SK-N-SH treated with all-trans-retinoic acid at 6 μM for 48 hours (cell line): ENCODE measurements at regions not wholly inside any gene's neighbourhood (a gene's known extent, or its start where the extent isn't known, plus 50 kb on each side); places are given as distances from the start of the nearest gene placed in this dataset.

Source experiments
- ATAC-seq: fragments of 200-7000 bp; cut with Tn5 transposase; 3 replicates; pipeline ENCODE4 v1.9.1; 2020; ENCODE audit warnings: mild to moderate bottlenecking, moderate library complexity
- ARNTL ChIP-seq: fragments of 450-650 bp; formaldehyde crosslinking; IDR thresholded peaks from 2 replicates; pipeline ENCODE4 v1.5.0; 2020; ENCODE audit warnings: low read depth, mild to moderate bottlenecking, moderate library complexity, borderline replicate concordance
- BACH2 ChIP-seq: fragments of 250-450 bp; sonication (Bioruptor Pico); IDR thresholded peaks from 2 replicates; pipeline ENCODE4 v1.9.0; 2021; ENCODE audit warnings: mild to moderate bottlenecking, borderline replicate concordance
- ESRRG ChIP-seq: fragments of 250-450 bp; sonication (Bioruptor Pico); IDR thresholded peaks from 2 replicates; pipeline ENCODE4 v1.6.1; 2021; ENCODE audit warnings: mild to moderate bottlenecking
- GLIS3 ChIP-seq: fragments of 250-450 bp; sonication (Bioruptor Pico); IDR thresholded peaks from 2 replicates; pipeline ENCODE4 v1.5.0; 2020; ENCODE audit warnings: mild to moderate bottlenecking, moderate library complexity
- ISL1 ChIP-seq: fragments of 250-450 bp; sonication (Bioruptor Pico); IDR thresholded peaks from 2 replicates; pipeline ENCODE4 v2.1.2; 2022; ENCODE audit warnings: mild to moderate bottlenecking, moderate library complexity
- OSR1 ChIP-seq: fragments of 250-450 bp; sonication (Bioruptor Pico); IDR thresholded peaks from 2 replicates; pipeline ENCODE4 v1.8.0; 2022; ENCODE audit warnings: moderate library complexity, mild to moderate bottlenecking, inconsistent platforms
- PATZ1 ChIP-seq: fragments of 250-450 bp; sonication (Bioruptor Pico); IDR thresholded peaks from 2 replicates; pipeline ENCODE4 v1.8.0; 2020; ENCODE audit warnings: mild to moderate bottlenecking, moderate library complexity, borderline replicate concordance
- PPARA ChIP-seq: fragments of 250-450 bp; sonication (Bioruptor Pico); IDR thresholded peaks from 2 replicates; pipeline ENCODE4 v1.5.0; 2020; ENCODE audit warnings: mild to moderate bottlenecking, borderline replicate concordance
- SNAI2 ChIP-seq: fragments of 250-450 bp; sonication (Bioruptor Pico); IDR thresholded peaks from 2 replicates; pipeline ENCODE4 v1.5.0; 2020; ENCODE audit warnings: mild to moderate bottlenecking, moderate library complexity
- TCF4 ChIP-seq: fragments of 250-450 bp; sonication (Bioruptor Pico); IDR thresholded peaks from 2 replicates; pipeline ENCODE4 v1.8.0; 2021; ENCODE audit warnings: mild to moderate bottlenecking, moderate library complexity, borderline replicate concordance
- TOX ChIP-seq: fragments of 250-450 bp; sonication (Bioruptor Pico); IDR thresholded peaks from 2 replicates; pipeline ENCODE4 v1.8.0; 2021; ENCODE audit warnings: mild to moderate bottlenecking, moderate library complexity, borderline replicate concordance
- ZC3H10 ChIP-seq: fragments of 250-450 bp; sonication (Bioruptor Pico); IDR thresholded peaks from 2 replicates; pipeline ENCODE4 v1.5.1; 2021; ENCODE audit warnings: mild to moderate bottlenecking, moderate library complexity
- ZFP3 ChIP-seq: fragments of 250-450 bp; sonication (Bioruptor Pico); IDR thresholded peaks from 2 replicates; pipeline ENCODE4 v1.5.0; 2020; ENCODE audit warnings: mild to moderate bottlenecking, moderate library complexity
- ZFP30 ChIP-seq: fragments of 450-650 bp; formaldehyde crosslinking; IDR thresholded peaks from 2 replicates; pipeline ENCODE4 v1.5.0; 2022; ENCODE audit warnings: mild to moderate bottlenecking, moderate library complexity
- ZNF565 ChIP-seq: fragments of 450-650 bp; formaldehyde crosslinking; conservative IDR thresholded peaks from 2 replicates; pipeline ENCODE4 v1.5.0; 2020; ENCODE audit warnings: low read depth, mild to moderate bottlenecking, moderate library complexity
- ZNF70 ChIP-seq: fragments of 450-650 bp; formaldehyde crosslinking; IDR thresholded peaks from 2 replicates; pipeline ENCODE4 v1.5.0; 2020; ENCODE audit warnings: mild to moderate bottlenecking, moderate library complexity
- TF ChIP-seq, protein P1 (sequence below): fragments of 250-450 bp; sonication (Bioruptor Pico); IDR thresholded peaks from 2 replicates; pipeline ENCODE4 v1.5.0; 2020; ENCODE audit warnings: mild to moderate bottlenecking, moderate library complexity
- TF ChIP-seq, protein P2 (sequence below): fragments of 250-450 bp; sonication (Bioruptor Pico); IDR thresholded peaks from 2 replicates; pipeline ENCODE4 v1.5.1; 2021; ENCODE audit warnings: mild to moderate bottlenecking, moderate library complexity
- TF ChIP-seq, protein P3 (sequence below): fragments of 250-450 bp; sonication (Bioruptor Pico); IDR thresholded peaks from 2 replicates; pipeline ENCODE4 v1.8.0; 2021; ENCODE audit warnings: low read depth, mild to moderate bottlenecking, moderate library complexity, borderline replicate concordance
- TF ChIP-seq, protein P4 (sequence below): fragments of 250-450 bp; sonication (Bioruptor Pico); IDR thresholded peaks from 2 replicates; pipeline ENCODE4 v1.5.1; 2020; ENCODE audit warnings: low read depth, mild to moderate bottlenecking, moderate library complexity

DNA sequence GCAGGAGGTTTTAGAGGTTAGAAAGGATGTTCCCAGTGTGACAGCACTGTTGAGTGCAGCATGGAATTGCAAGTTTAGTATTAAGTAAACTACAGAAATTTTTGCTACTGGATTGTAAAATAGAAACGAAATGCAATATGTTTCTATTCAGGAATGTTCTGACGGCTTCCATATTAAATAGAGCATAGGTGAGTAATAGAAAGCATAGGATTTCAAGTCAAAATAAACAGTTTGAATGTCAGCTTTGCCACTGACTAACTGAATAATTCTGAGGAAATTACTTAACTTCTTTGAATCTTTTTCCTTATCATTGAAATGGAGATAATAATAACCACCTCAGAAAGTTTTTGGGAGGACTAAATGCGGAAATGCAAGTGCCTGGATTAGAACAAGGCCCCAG, 331.9 kb upstream of the GK2 start (continued):
- TF ChIP-seq, protein P1, sequence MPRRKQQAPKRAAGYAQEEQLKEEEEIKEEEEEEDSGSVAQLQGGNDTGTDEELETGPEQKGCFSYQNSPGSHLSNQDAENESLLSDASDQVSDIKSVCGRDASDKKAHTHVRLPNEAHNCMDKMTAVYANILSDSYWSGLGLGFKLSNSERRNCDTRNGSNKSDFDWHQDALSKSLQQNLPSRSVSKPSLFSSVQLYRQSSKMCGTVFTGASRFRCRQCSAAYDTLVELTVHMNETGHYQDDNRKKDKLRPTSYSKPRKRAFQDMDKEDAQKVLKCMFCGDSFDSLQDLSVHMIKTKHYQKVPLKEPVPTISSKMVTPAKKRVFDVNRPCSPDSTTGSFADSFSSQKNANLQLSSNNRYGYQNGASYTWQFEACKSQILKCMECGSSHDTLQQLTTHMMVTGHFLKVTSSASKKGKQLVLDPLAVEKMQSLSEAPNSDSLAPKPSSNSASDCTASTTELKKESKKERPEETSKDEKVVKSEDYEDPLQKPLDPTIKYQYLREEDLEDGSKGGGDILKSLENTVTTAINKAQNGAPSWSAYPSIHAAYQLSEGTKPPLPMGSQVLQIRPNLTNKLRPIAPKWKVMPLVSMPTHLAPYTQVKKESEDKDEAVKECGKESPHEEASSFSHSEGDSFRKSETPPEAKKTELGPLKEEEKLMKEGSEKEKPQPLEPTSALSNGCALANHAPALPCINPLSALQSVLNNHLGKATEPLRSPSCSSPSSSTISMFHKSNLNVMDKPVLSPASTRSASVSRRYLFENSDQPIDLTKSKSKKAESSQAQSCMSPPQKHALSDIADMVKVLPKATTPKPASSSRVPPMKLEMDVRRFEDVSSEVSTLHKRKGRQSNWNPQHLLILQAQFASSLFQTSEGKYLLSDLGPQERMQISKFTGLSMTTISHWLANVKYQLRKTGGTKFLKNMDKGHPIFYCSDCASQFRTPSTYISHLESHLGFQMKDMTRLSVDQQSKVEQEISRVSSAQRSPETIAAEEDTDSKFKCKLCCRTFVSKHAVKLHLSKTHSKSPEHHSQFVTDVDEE (CRISPR knock-in tag), result no peak
- TF ChIP-seq ESRRG (CRISPR knock-in tag), result no peak
- no peak for TF ChIP-seq GLIS3 (CRISPR knock-in tag)
- TF ChIP-seq BACH2 (CRISPR knock-in tag), result no peak
- no peak for TF ChIP-seq OSR1 (CRISPR knock-in tag)
- TF ChIP-seq PATZ1 (CRISPR knock-in tag), result no peak
- no peak for TF ChIP-seq ISL1
- no peak for TF ChIP-seq ZC3H10
- TF ChIP-seq ZNF565, result no peak
- TF ChIP-seq, all 23 proteins: peak for 0

GRCh38 chr4:79723507-79723906, 315.5 kb upstream of the GK2 start:
- no peak for ATAC-seq
- no peak for TF ChIP-seq ARNTL
- no peak for TF ChIP-seq ZNF565
- no peak for TF ChIP-seq PPARA (CRISPR knock-in tag)
- TF ChIP-seq, protein P1 (CRISPR knock-in tag), result no peak
- TF ChIP-seq, protein P2, sequence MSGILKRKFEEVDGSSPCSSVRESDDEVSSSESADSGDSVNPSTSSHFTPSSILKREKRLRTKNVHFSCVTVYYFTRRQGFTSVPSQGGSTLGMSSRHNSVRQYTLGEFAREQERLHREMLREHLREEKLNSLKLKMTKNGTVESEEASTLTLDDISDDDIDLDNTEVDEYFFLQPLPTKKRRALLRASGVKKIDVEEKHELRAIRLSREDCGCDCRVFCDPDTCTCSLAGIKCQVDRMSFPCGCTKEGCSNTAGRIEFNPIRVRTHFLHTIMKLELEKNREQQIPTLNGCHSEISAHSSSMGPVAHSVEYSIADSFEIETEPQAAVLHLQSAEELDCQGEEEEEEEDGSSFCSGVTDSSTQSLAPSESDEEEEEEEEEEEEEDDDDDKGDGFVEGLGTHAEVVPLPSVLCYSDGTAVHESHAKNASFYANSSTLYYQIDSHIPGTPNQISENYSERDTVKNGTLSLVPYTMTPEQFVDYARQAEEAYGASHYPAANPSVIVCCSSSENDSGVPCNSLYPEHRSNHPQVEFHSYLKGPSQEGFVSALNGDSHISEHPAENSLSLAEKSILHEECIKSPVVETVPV (CRISPR knock-in tag), result no peak
- TF ChIP-seq SNAI2 (CRISPR knock-in tag), result no peak
- TF ChIP-seq BACH2 (CRISPR knock-in tag), result no peak
- no peak for TF ChIP-seq ZFP3 (CRISPR knock-in tag)
- no peak for TF ChIP-seq PATZ1 (CRISPR knock-in tag)
- no peak for TF ChIP-seq ZNF70 (CRISPR knock-in tag)
- TF ChIP-seq ZC3H10, result no peak
- no peak for TF ChIP-seq ISL1
- no peak for TF ChIP-seq TOX
- TF ChIP-seq, protein P3, sequence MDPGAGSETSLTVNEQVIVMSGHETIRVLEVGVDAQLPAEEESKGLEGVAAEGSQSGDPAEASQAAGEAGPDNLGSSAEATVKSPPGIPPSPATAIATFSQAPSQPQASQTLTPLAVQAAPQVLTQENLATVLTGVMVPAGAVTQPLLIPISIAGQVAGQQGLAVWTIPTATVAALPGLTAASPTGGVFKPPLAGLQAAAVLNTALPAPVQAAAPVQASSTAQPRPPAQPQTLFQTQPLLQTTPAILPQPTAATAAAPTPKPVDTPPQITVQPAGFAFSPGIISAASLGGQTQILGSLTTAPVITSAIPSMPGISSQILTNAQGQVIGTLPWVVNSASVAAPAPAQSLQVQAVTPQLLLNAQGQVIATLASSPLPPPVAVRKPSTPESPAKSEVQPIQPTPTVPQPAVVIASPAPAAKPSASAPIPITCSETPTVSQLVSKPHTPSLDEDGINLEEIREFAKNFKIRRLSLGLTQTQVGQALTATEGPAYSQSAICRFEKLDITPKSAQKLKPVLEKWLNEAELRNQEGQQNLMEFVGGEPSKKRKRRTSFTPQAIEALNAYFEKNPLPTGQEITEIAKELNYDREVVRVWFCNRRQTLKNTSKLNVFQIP (CRISPR knock-in tag), result no peak

- no peak for TF ChIP-seq SNAI2 (CRISPR knock-in tag)
- no peak for TF ChIP-seq GLIS3 (CRISPR knock-in tag)
- TF ChIP-seq BACH2 (CRISPR knock-in tag), result no peak
- no peak for TF ChIP-seq ESRRG (CRISPR knock-in tag)
- no peak for TF ChIP-seq TCF4 (CRISPR knock-in tag)
- no peak for TF ChIP-seq ZC3H10
- TF ChIP-seq, protein P4, sequence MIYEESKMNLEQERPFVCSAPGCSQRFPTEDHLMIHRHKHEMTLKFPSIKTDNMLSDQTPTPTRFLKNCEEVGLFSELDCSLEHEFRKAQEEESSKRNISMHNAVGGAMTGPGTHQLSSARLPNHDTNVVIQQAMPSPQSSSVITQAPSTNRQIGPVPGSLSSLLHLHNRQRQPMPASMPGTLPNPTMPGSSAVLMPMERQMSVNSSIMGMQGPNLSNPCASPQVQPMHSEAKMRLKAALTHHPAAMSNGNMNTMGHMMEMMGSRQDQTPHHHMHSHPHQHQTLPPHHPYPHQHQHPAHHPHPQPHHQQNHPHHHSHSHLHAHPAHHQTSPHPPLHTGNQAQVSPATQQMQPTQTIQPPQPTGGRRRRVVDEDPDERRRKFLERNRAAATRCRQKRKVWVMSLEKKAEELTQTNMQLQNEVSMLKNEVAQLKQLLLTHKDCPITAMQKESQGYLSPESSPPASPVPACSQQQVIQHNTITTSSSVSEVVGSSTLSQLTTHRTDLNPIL (CRISPR knock-in tag), result no peak
- TF ChIP-seq OSR1 (CRISPR knock-in tag), result no peak
- no peak for TF ChIP-seq ZFP30 (CRISPR knock-in tag)
- TF ChIP-seq, protein P3 (CRISPR knock-in tag), result no peak
- TF ChIP-seq, all 23 proteins: peak for 0
Observed at GRCh38 chr4:79700356-79700755, 292.3 kb upstream of the GK2 start.

More at GRCh38 chr4:79700356-79700755, 292.3 kb upstream of the GK2 start:
- ATAC-seq, result no peak
